ENCODE measurements at regions not wholly inside any gene's neighbourhood (a gene's known extent, or its start where the extent isn't known, plus 50 kb on each side); places are given as distances from the start of the nearest gene placed in this dataset.

DNA sequence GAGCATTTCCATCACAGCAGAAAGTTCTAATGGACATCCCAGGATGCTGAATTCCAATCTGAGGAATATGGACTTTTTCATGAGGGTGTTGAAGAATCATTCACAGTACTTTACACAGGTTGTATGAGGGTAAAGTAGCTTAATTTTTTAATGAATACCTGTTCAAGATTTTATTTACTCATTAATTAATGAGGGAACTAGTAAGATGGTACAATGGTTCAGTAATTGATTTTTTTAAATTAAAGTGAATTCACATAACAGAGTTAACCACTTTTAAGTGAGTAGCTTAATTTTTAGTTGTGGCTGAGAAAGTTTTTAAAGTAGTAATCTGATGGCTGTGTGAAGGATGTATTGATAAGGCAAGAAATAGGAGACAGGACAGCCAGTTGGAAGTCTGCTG, 266.5 kb downstream of the GFRA1 start:
- Histone ChIP-seq H3K36me3 (no peaks in the 10 kb centered on the region), H3K4me1 (peaks cover 0 to 6% (median 4%) of the 10 kb centered on the region in 9 donors), H3K9me3 (peaks cover 0 to 16% (median 0%) of the 10 kb centered on the region in 11 donors), H3K27me3 (no peaks in the 10 kb centered on the region), H3K27ac (no peak overlapping the region), H3K4me3 (no peak overlapping the region)
- intact Hi-C loops (cut with DNase I): no loop called here
- TF ChIP-seq, protein P1, sequence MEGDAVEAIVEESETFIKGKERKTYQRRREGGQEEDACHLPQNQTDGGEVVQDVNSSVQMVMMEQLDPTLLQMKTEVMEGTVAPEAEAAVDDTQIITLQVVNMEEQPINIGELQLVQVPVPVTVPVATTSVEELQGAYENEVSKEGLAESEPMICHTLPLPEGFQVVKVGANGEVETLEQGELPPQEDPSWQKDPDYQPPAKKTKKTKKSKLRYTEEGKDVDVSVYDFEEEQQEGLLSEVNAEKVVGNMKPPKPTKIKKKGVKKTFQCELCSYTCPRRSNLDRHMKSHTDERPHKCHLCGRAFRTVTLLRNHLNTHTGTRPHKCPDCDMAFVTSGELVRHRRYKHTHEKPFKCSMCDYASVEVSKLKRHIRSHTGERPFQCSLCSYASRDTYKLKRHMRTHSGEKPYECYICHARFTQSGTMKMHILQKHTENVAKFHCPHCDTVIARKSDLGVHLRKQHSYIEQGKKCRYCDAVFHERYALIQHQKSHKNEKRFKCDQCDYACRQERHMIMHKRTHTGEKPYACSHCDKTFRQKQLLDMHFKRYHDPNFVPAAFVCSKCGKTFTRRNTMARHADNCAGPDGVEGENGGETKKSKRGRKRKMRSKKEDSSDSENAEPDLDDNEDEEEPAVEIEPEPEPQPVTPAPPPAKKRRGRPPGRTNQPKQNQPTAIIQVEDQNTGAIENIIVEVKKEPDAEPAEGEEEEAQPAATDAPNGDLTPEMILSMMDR (IDR thresholded peaks at IDR 0.05): no peak
- DNase-seq (no peak), ATAC-seq (no peak)

DNA sequence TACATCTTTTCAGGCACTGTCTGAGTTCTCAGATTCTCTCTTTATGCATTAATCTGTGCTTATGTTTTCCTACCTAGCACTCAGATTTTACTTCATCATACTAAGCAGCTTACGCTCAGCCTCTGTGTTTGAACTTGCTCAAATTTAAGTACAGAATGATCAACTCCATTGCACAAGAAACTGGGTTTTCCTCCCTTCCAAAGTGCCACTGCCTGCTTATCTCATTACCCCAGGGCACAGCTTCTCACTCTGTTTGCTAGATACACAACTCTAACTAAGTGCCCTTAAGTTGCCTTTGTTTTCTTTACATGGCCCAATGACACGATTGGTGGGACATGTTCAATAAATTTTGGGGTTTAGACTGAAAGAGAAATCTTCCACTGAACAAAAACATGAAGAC, 267.7 kb downstream of the GFRA1 start:
- peaks cover 0 to 16% (median 0%) of the 10 kb centered on the region in 11 donors for H3K9me3 ChIP-seq
- no peak overlapping the region for H3K27ac ChIP-seq
- intact Hi-C loops (cut with DNase I): no loop called here
- H3K36me3 ChIP-seq: no peaks in the 10 kb centered on the region
- WGBS, 2 donors: 87 to 93% methylated on average over 2 of the region's 2 CpGs
- ATAC-seq: no peak
- no peaks in the 10 kb centered on the region for H3K27me3 ChIP-seq
- TF ChIP-seq, protein P1 (IDR thresholded peaks at IDR 0.05): no peak
- no peak for DNase-seq
- no peak overlapping the region for H3K4me3 ChIP-seq
- peaks cover 0 to 14% (median 4%) of the 10 kb centered on the region in 9 donors for H3K4me1 ChIP-seq

DNA sequence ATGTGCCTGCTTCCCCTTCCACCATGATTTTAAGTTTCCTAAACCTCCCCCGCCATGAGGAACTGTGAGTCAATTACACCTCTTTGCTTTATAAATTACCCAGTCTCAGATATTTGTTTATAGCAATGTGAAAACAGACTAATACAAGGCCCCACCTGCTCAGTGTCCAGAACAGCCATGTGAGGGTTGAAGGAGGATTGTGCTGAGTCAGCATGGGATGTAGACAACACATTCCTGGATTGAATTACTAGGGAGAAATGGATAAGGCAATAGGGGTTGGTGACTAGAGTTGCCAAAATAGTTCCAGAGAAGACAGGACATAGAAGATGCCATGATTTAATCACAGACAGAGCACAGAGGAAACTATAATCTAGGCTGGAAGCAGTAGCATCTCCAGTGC, 270.3 kb downstream of the GFRA1 start:
- no peak overlapping the region for H3K27ac ChIP-seq
- 53 to 92% methylated on average over 1 of the region's 1 CpG for WGBS, 2 donors
- no peak overlapping the region for H3K4me3 ChIP-seq
- no peaks in the 10 kb centered on the region for H3K36me3 ChIP-seq
- no peak for ATAC-seq
- H3K9me3 ChIP-seq: peaks cover 0 to 7% (median 0%) of the 10 kb centered on the region in 11 donors
- no peaks in the 10 kb centered on the region for H3K27me3 ChIP-seq
- H3K4me1 ChIP-seq: peaks cover 0 to 14% (median 4%) of the 10 kb centered on the region in 9 donors
- intact Hi-C loops (cut with DNase I): no loop called here
- DNase-seq: no peak
- TF ChIP-seq, protein P1 (IDR thresholded peaks at IDR 0.05): no peak

DNA sequence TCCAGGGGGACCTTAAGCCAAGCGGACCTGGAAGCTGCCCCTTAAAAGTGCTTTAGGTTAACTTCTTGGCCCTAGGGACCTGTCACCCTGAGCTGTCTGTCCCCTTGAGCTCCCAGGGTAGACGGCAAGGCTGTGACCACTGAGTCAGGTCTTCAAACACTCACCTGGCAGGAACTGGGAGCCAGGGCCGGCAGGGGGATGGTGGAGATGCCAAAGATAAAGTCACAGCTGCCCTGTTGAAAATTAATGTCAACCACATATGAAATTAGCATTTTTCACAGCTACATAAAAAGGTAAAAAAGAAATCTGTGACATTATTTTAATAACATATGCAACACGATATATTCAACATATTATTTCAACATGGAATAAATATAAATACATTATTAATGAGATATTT, 271.0 kb downstream of the GFRA1 start:
- Histone ChIP-seq H3K27ac (no peak overlapping the region), H3K9me3 (peaks cover 0 to 9% (median 0%) of the 10 kb centered on the region in 11 donors), H3K4me1 (peaks cover 0 to 14% (median 4%) of the 10 kb centered on the region in 9 donors), H3K27me3 (no peaks in the 10 kb centered on the region), H3K36me3 (no peaks in the 10 kb centered on the region), H3K4me3 (no peak overlapping the region)
- DNase-seq (no peak), ATAC-seq (no peak)
- TF ChIP-seq, protein P1 (IDR thresholded peaks at IDR 0.05): no peak
- intact Hi-C loops (cut with DNase I): no loop called here
- WGBS, 2 donors: 81 to 82% methylated on average over 4 of the region's 4 CpGs

All from heart right ventricle (tissue), 16 donors.